HepG2 (cell line): ENCODE measurements at regions not wholly inside any gene's neighbourhood (a gene's known extent, or its start where the extent isn't known, plus 50 kb on each side); places are given as distances from the start of the nearest gene placed in this dataset.

Experiments
- ATAC-seq: fragments of 200-7000 bp; cut with Tn5 transposase; 3 replicates; pipeline ENCODE4 v1.9.1; 2020; ENCODE audit warnings: mild to moderate bottlenecking, moderate library complexity
- BruUV-seq: library from RNA; stranded (reverse); fragments of 400-500 nt; replicated peaks from 2 replicates; lab custom pipeline; 2021; lab: Mats Ljungman, UMichigan
- CTCF ChIA-PET: fragments of 300-600 bp; formaldehyde crosslinking; extraction: SDS; loops from one replicate; lab custom pipeline; 2021; ENCODE audit warnings: low total read pairs, inconsistent platforms, low intra/inter-chr PET ratio; lab: Yijun Ruan, JAX
- POLR2A ChIA-PET: fragments of 350-600 bp; sonication (Branson Sonifier 250); formaldehyde crosslinking; loops from one replicate; lab custom pipeline; 2020; ENCODE audit warnings: antibody characterized with exemption, inconsistent platforms; lab: Yijun Ruan, JAX
- DNase-seq: peaks from one replicate; pipeline ENCODE4 v3.0.0-alpha.2; 2015; ENCODE audit warnings: low spot score
- FAIRE-seq: peaks from 3 replicates; lab custom pipeline; 2011; peaks lifted over from hg19 to GRCh38; lab: Jason Lieb, UNC
- H2AFZ ChIP-seq: one replicate; pipeline ENCODE4 v1.6.1; 2011; ENCODE audit warnings: low read length, inconsistent platforms
- H3K27ac ChIP-seq: fragments of 300-600 bp; 3 replicates; pipeline ENCODE4 v1.8.0; 2011; ENCODE audit warnings: mixed run types, mild to moderate bottlenecking, mixed read lengths, low read length, inconsistent platforms; ENCODE audit not compliant: insufficient read depth; ENCODE audit errors: extremely low read length
- H3K27me3 ChIP-seq, 2 experiments: fragments of 200-600 bp in 1 of 2; 2 replicates in 1 of 2; 3 replicates in 1 of 2; pipeline versions ENCODE4 v1.6.0 to v1.8.0; 2011; ENCODE audit warnings: low read length in 2 of 2, mild to moderate bottlenecking in 2 of 2, moderate library complexity in 2 of 2, inconsistent platforms in 1 of 2; ENCODE audit not compliant: insufficient read depth in 2 of 2, control insufficient read depth in 1 of 2
- H3K36me3 ChIP-seq, 2 experiments: fragments of 200-600 bp in 1 of 2; replicated peaks in 1 of 2; 2 replicates in 1 of 2; 3 replicates in 1 of 2; pipeline versions ENCODE4 v1.5.1 to v1.8.0; 2011; ENCODE audit warnings: low read length in 2 of 2, inconsistent platforms in 1 of 2; ENCODE audit not compliant: insufficient read depth in 2 of 2, control insufficient read depth in 1 of 2
- H3K4me1 ChIP-seq: 2 replicates; pipeline ENCODE4 v1.5.1; 2012; ENCODE audit warnings: low read length, inconsistent platforms; ENCODE audit not compliant: insufficient read depth
- H3K4me2 ChIP-seq: 2 replicates; pipeline ENCODE4 v1.6.0; 2011; ENCODE audit warnings: low read depth, low read length, inconsistent platforms
- H3K4me3 ChIP-seq, 3 experiments: fragments of 200-600 bp in 1 of 3; sonication (generic), shearing (Covaris generic) in 1 of 3; replicated peaks in 1 of 3; 2 replicates each; pipeline ENCODE4 v1.5.1; 2011 to 2016; ENCODE audit warnings: low read length in 3 of 3, inconsistent platforms in 2 of 3, low read depth in 2 of 3, mild to moderate bottlenecking in 2 of 3, control low read depth in 1 of 3, mixed read lengths in 1 of 3; ENCODE audit not compliant: insufficient read depth in 1 of 3
- H3K79me2 ChIP-seq: one replicate; pipeline ENCODE4 v1.6.1; 2011; ENCODE audit warnings: low read length, inconsistent platforms; ENCODE audit not compliant: insufficient read depth
- H3K9ac ChIP-seq: 2 replicates; pipeline ENCODE4 v1.6.0; 2011; ENCODE audit warnings: mild to moderate bottlenecking, low read depth, low read length, inconsistent platforms; ENCODE audit not compliant: insufficient read depth
- H3K9me3 ChIP-seq: 2 replicates; pipeline ENCODE4 v1.5.1; 2012; ENCODE audit warnings: mild to moderate bottlenecking, low read length
- H4K20me1 ChIP-seq: 2 replicates; pipeline ENCODE4 v1.6.0; 2011; ENCODE audit warnings: inconsistent platforms, mild to moderate bottlenecking, low read length, moderate library complexity; ENCODE audit not compliant: insufficient read depth
- CEBPB ChIP-seq: IDR thresholded peaks from 2 replicates; pipeline ENCODE4 v1.6.1; 2011; ENCODE audit warnings: low read depth, low read length, improper control_type of control experiment, borderline replicate concordance
- HDAC1 ChIP-seq: sonication (generic); formaldehyde crosslinking; IDR thresholded peaks from 2 replicates; pipeline ENCODE4 v1.5.1; 2020; ENCODE audit warnings: mild to moderate bottlenecking, missing genetic modification reagents
- HNRNPH1 ChIP-seq: fragments of 200-400 bp; formaldehyde crosslinking; optimal IDR thresholded peaks from 2 replicates; pipeline ENCODE3; 2017; ENCODE audit warnings: mild to moderate bottlenecking, low read depth, low read length
- HNRNPLL ChIP-seq: fragments of 200-400 bp; formaldehyde crosslinking; IDR thresholded peaks from 2 replicates; pipeline ENCODE4 v1.6.1; 2017; ENCODE audit warnings: mild to moderate bottlenecking, low read depth, low read length; ENCODE audit not compliant: poor library complexity, severe bottlenecking
- PITX1 ChIP-seq: sonication (generic); formaldehyde crosslinking; IDR thresholded peaks from 2 replicates; pipeline ENCODE4 v1.5.1; 2020; ENCODE audit warnings: mild to moderate bottlenecking, missing genetic modification reagents
- SIN3A ChIP-seq: IDR thresholded peaks from 2 replicates; pipeline ENCODE4 v1.6.1; 2011; ENCODE audit warnings: low read depth, mild to moderate bottlenecking, control low read depth, low read length, borderline replicate concordance
- SNAPC2 ChIP-seq: sonication (generic); formaldehyde crosslinking; IDR thresholded peaks from 2 replicates; pipeline ENCODE4 v1.8.1; 2022; ENCODE audit warnings: mild to moderate bottlenecking, missing genetic modification reagents
- ZBTB1 ChIP-seq: sonication (generic); formaldehyde crosslinking; IDR thresholded peaks from 2 replicates; pipeline ENCODE4 v1.4.0; 2020; ENCODE audit warnings: missing genetic modification reagents, borderline replicate concordance
- ZNF10 ChIP-seq: sonication (generic); formaldehyde crosslinking; IDR thresholded peaks from 2 replicates; pipeline ENCODE4 v1.4.0; 2020; ENCODE audit warnings: mild to moderate bottlenecking, low read depth, missing genetic modification reagents, borderline replicate concordance
- ZNF121 ChIP-seq: sonication (generic); formaldehyde crosslinking; IDR thresholded peaks from 2 replicates; pipeline ENCODE4 v1.5.0; 2020; ENCODE audit warnings: mild to moderate bottlenecking, missing genetic modification reagents
- ZNF44 ChIP-seq: sonication (generic); formaldehyde crosslinking; IDR thresholded peaks from 2 replicates; pipeline ENCODE4 v1.5.1; 2020; ENCODE audit warnings: mild to moderate bottlenecking, missing genetic modification reagents
- ZNF589 ChIP-seq: sonication (generic); formaldehyde crosslinking; conservative IDR thresholded peaks from 2 replicates; pipeline ENCODE4 v1.8.0; 2022; ENCODE audit warnings: mild to moderate bottlenecking, moderate library complexity, missing genetic modification reagents
- ZNF619 ChIP-seq: sonication (generic); formaldehyde crosslinking; IDR thresholded peaks from 2 replicates; pipeline ENCODE4 v1.4.0; 2020; ENCODE audit warnings: mild to moderate bottlenecking, missing genetic modification reagents
- WGBS: methylation state at CpG from one replicate; pipeline ENCODE4 v1.1.6; 2017; ENCODE audit warnings: low lambda C conversion rate; 5-methylcytosine and 5-hydroxymethylcytosine counted together
- in situ Hi-C: cut with HindIII; loops from 2 replicates; pipeline ENCODE4 v1.10.0; 2017; ENCODE audit warnings: low pct_unique_long_range_greater_than_20kb; ENCODE audit not compliant: extremely low pct_ligation_motif_present
- intact Hi-C: fragments of 100-400 bp; cut with micrococcal nuclease; formaldehyde crosslinking; loops from one replicate; pipeline ENCODE4 v1.10.0; 2022; ENCODE audit not compliant: unreplicated experiment
- TF ChIP-seq, protein P1 (sequence below): sonication (generic); formaldehyde crosslinking; IDR thresholded peaks from 2 replicates; pipeline ENCODE4 v1.9.0; 2021; ENCODE audit warnings: missing genetic modification reagents, borderline replicate concordance
- TF ChIP-seq, protein P2 (sequence below): sonication (generic); formaldehyde crosslinking; IDR thresholded peaks from 2 replicates; pipeline ENCODE4; 2020; ENCODE audit warnings: missing genetic modification reagents, mild to moderate bottlenecking, borderline replicate concordance
- TF ChIP-seq, protein P3 (sequence below): sonication (generic); formaldehyde crosslinking; IDR thresholded peaks from 2 replicates; pipeline ENCODE4 v1.5.0; 2020; ENCODE audit warnings: mild to moderate bottlenecking, missing genetic modification reagents, borderline replicate concordance
- TF ChIP-seq, protein P4 (sequence below): sonication (generic); formaldehyde crosslinking; IDR thresholded peaks from 2 replicates; pipeline ENCODE4 v1.5.0; 2020; ENCODE audit warnings: missing genetic modification reagents, mild to moderate bottlenecking, borderline replicate concordance
- TF ChIP-seq, protein P5 (sequence below): sonication (generic); formaldehyde crosslinking; IDR thresholded peaks from 2 replicates; pipeline ENCODE4 v1.4.0; 2020; ENCODE audit warnings: mild to moderate bottlenecking, missing genetic modification reagents

DNA sequence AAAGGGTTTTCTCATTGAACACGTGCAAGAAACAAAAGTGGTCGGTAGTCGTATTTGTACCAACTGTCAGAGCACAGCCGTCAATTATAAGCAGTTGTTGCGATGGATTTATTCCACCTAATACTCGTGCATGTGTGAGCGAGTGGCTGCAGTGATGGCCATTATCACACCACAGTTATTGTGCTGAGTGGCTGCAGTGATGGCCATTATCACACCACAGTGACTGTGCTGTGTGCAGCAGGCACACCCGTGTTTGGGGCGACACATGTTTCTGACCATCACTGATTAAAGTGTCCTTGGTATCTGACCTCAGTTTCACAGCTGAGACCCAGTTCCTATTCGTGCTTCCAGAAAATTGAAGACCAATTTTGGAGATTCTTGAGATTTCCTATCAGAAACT is 142.9 kb upstream of the PFKP start:
- ATAC-seq, result no peak
- BruUV-seq, result no TSS peak
- CTCF ChIA-PET, result no interaction called here

More for the DNA sequence above, 142.9 kb upstream of the PFKP start:
- Histone ChIP-seq H3K9ac (no peak overlapping the region), H3K79me2 (no peaks in the 10 kb centered on the region), H3K27ac (no peak overlapping the region), H3K9me3 (no peaks in the 10 kb centered on the region), H3K4me3 (no peak overlapping the region), H3K4me2 (no peak overlapping the region), H2AFZ (no peak overlapping the region), H3K27me3 (peaks cover 0 to 33% of the 10 kb centered on the region in 2 experiments; a peak in 4 of 5 replicates), H3K36me3 (no peaks in the 10 kb centered on the region), H3K4me1 (no peaks in the 10 kb centered on the region), H4K20me1 (no peaks in the 10 kb centered on the region)
- FAIRE-seq (no peak), DNase-seq (no peak)
- POLR2A ChIA-PET, result no interaction called here
- intact Hi-C loops (no loop called here), in situ Hi-C loops (no loop called here)
- 24% methylated on average over 8 of the region's 10 CpGs for WGBS
- TF ChIP-seq HDAC1 (CRISPR knock-in tag) (no peak), ZNF619 (no peak), ZNF121 (no peak), HNRNPH1 (no peak), SNAPC2 (CRISPR knock-in tag) (no peak), ZNF10 (CRISPR knock-in tag) (no peak), ZNF44 (no peak), SIN3A (no peak), ZNF589 (CRISPR knock-in tag) (no peak), ZBTB1 (CRISPR knock-in tag) (no peak), HNRNPLL (no peak), CEBPB (no peak), PITX1 (CRISPR knock-in tag) (no peak)
- TF ChIP-seq, protein P1, sequence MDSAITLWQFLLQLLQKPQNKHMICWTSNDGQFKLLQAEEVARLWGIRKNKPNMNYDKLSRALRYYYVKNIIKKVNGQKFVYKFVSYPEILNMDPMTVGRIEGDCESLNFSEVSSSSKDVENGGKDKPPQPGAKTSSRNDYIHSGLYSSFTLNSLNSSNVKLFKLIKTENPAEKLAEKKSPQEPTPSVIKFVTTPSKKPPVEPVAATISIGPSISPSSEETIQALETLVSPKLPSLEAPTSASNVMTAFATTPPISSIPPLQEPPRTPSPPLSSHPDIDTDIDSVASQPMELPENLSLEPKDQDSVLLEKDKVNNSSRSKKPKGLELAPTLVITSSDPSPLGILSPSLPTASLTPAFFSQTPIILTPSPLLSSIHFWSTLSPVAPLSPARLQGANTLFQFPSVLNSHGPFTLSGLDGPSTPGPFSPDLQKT (CRISPR knock-in tag), result no peak
- TF ChIP-seq, protein P2, sequence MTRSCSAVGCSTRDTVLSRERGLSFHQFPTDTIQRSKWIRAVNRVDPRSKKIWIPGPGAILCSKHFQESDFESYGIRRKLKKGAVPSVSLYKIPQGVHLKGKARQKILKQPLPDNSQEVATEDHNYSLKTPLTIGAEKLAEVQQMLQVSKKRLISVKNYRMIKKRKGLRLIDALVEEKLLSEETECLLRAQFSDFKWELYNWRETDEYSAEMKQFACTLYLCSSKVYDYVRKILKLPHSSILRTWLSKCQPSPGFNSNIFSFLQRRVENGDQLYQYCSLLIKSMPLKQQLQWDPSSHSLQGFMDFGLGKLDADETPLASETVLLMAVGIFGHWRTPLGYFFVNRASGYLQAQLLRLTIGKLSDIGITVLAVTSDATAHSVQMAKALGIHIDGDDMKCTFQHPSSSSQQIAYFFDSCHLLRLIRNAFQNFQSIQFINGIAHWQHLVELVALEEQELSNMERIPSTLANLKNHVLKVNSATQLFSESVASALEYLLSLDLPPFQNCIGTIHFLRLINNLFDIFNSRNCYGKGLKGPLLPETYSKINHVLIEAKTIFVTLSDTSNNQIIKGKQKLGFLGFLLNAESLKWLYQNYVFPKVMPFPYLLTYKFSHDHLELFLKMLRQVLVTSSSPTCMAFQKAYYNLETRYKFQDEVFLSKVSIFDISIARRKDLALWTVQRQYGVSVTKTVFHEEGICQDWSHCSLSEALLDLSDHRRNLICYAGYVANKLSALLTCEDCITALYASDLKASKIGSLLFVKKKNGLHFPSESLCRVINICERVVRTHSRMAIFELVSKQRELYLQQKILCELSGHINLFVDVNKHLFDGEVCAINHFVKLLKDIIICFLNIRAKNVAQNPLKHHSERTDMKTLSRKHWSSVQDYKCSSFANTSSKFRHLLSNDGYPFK (CRISPR knock-in tag), result no peak
- TF ChIP-seq, protein P3, sequence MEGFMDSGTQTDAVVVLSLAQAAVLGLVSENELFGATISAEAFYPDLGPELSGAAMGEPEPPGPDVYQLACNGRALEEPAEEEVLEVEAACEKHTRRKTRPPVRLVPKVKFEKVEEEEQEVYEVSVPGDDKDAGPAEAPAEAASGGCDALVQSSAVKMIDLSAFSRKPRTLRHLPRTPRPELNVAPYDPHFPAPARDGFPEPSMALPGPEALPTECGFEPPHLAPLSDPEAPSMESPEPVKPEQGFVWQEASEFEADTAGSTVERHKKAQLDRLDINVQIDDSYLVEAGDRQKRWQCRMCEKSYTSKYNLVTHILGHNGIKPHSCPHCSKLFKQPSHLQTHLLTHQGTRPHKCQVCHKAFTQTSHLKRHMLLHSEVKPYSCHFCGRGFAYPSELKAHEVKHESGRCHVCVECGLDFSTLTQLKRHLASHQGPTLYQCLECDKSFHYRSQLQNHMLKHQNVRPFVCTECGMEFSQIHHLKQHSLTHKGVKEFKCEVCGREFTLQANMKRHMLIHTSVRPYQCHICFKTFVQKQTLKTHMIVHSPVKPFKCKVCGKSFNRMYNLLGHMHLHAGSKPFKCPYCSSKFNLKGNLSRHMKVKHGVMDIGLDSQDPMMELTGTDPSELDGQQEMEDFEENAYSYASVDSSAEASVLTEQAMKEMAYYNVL (CRISPR knock-in tag), result no peak
- TF ChIP-seq, protein P4, sequence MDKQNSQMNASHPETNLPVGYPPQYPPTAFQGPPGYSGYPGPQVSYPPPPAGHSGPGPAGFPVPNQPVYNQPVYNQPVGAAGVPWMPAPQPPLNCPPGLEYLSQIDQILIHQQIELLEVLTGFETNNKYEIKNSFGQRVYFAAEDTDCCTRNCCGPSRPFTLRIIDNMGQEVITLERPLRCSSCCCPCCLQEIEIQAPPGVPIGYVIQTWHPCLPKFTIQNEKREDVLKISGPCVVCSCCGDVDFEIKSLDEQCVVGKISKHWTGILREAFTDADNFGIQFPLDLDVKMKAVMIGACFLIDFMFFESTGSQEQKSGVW (CRISPR knock-in tag), result no peak
- TF ChIP-seq, protein P5, sequence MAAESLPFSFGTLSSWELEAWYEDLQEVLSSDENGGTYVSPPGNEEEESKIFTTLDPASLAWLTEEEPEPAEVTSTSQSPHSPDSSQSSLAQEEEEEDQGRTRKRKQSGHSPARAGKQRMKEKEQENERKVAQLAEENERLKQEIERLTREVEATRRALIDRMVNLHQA, result no peak
